ENCODE measurements at regions not wholly inside any gene's neighbourhood (a gene's known extent, or its start where the extent isn't known, plus 50 kb on each side); places are given as distances from the start of the nearest gene placed in this dataset.

GRCh38 chr4:23382879-23383278 lies 507.0 kb downstream of the PPARGC1A start:
- TF ChIP-seq RAD21 (conservative IDR thresholded peaks at IDR 0.05): no peak
- no peak for TF ChIP-seq CTCF (IDR thresholded peaks at IDR 0.05; ENCODE audit: poor library complexity, severe bottlenecking)
- TF ChIP-seq EZH2 (IDR thresholded peaks at IDR 0.05; ENCODE audit: borderline replicate concordance, insufficient read depth, low read length, poor library complexity, severe bottlenecking): no peak
- TF ChIP-seq TAF1 (IDR thresholded peaks at IDR 0.05; ENCODE audit: low read depth): no peak
- TF ChIP-seq POLR2AphosphoS5 (IDR thresholded peaks at IDR 0.05): no peak

Data from neural cell (in vitro differentiated cells).